ENCODE measurements at regions not wholly inside any gene's neighbourhood (a gene's known extent, or its start where the extent isn't known, plus 50 kb on each side); places are given as distances from the start of the nearest gene placed in this dataset.

- Histone ChIP-seq H3K4me2 (ENCODE audit: insufficient read depth, low read length) (no peak overlapping the region), H3K9me1 (ENCODE audit: control insufficient read depth, insufficient read depth, low read length) (no peaks in the 10 kb centered on the region), H3K79me2 (ENCODE audit: control insufficient read depth, insufficient read depth, low read length) (no peaks in the 10 kb centered on the region), H3K4me1 (replicated peaks in 1 of 2; ENCODE audit: control insufficient read depth in 2 of 2, insufficient read depth in 2 of 2, low read length in 2 of 2) (peaks cover 0 to 2% of the 10 kb centered on the region in 2 experiments; a peak in 2 of 5 replicates), H4K20me1 (replicated peaks; ENCODE audit: control insufficient read depth, insufficient read depth, low read length) (peaks cover 6% of the 10 kb centered on the region; the same call in 1 of the 2 replicates), H3K9ac (ENCODE audit: insufficient read depth in 1 of 2, low read depth in 2 of 2, low read length in 2 of 2) (no peak overlapping the region; a peak in 1 of 4 replicates), H3K27ac (ENCODE audit: extremely low read depth, low read depth, low read length) (no peak overlapping the region), H3K36me3 (ENCODE audit: control insufficient read depth, insufficient read depth, low read length) (no peaks in the 10 kb centered on the region), H3K27me3 (ENCODE audit: control insufficient read depth in 2 of 2, insufficient read depth in 2 of 2, low read length in 2 of 2) (peaks cover 22 to 65% of the 10 kb centered on the region in 2 experiments), H2AFZ (ENCODE audit: low read depth, low read length) (no peak overlapping the region), H3K4me3 (no peak overlapping the region), H3K9me3 (replicated peaks; ENCODE audit: control insufficient read depth, insufficient read depth, low read depth, low read length) (no peaks in the 10 kb centered on the region)
- 1% methylated on average over 29 of the region's 30 CpGs for WGBS (ENCODE audit: insufficient coverage, low coverage, missing lambda C conversion rate)
- in situ Hi-C loops (cut with MboI): no loop called here
- no TSS peak for BruUV-seq (replicated peaks)
- no peak for FAIRE-seq
- CTCF ChIA-PET (ENCODE audit: low intra/inter-chr PET ratio): no interaction called here
- no peak for DNase-seq (ENCODE audit: extremely low read depth in 1 of 4, low spot score in 3 of 4)
- POLR2A ChIA-PET: no interaction called here
- ATAC-seq: no peak
- TF ChIP-seq TAF7 (tag; IDR thresholded peaks at IDR 0.05) (no peak), ZNF239 (CRISPR knock-in tag; IDR thresholded peaks at IDR 0.05) (no peak), NFYB (IDR thresholded peaks at IDR 0.05; ENCODE audit: extremely low read depth, insufficient read length) (no peak), ARID3B (CRISPR knock-in tag; IDR thresholded peaks at IDR 0.05; ENCODE audit: borderline replicate concordance) (no peak), STAG1 (CRISPR knock-in tag; IDR thresholded peaks at IDR 0.05; ENCODE audit: borderline replicate concordance) (no peak), MTF1 (CRISPR knock-in tag; IDR thresholded peaks at IDR 0.05; ENCODE audit: borderline replicate concordance) (no peak), DNMT1 (IDR thresholded peaks at IDR 0.05) (no peak), TBP (optimal IDR thresholded peaks at IDR 0.05; ENCODE audit: low read depth, low read length) (no peak), MGA (IDR thresholded peaks at IDR 0.05) (no peak)
- intact Hi-C loops (cut with micrococcal nuclease): no loop called here
Measured at GRCh38 chr11:70491696-70492472, 93.6 kb downstream of the CTTN start.

Measured in K562 (cell line).